B cell (primary cell): ENCODE measurements at regions not wholly inside any gene's neighbourhood (a gene's known extent, or its start where the extent isn't known, plus 50 kb on each side); places are given as distances from the start of the nearest gene placed in this dataset.

Experiments
- ATAC-seq: fragments of 200-7000 bp; cut with Tn5 transposase; one replicate; pipeline ENCODE4 v1.10.0; 2021; ENCODE audit warnings: low read depth, mild to moderate bottlenecking, moderate number of reproducible peaks, moderate library complexity
- CTCF ChIA-PET: fragments of 350-600 bp; sonication (Branson Sonifier 250); formaldehyde crosslinking; loops from one replicate; lab custom pipeline; 2021; ENCODE audit warnings: antibody characterized with exemption, inconsistent platforms; lab: Charles Lee
- POLR2A ChIA-PET: fragments of 350-600 bp; sonication (Branson Sonifier 250); formaldehyde crosslinking; loops from one replicate; lab custom pipeline; 2021; ENCODE audit warnings: antibody characterized with exemption; lab: Charles Lee
- DNase-seq: peaks from one replicate; pipeline ENCODE4 v3.0.0; 2013
- H2AFZ ChIP-seq: 2 replicates; pipeline ENCODE4 v1.6.1; 2012; ENCODE audit warnings: mild to moderate bottlenecking, low read depth, low read length; ENCODE audit not compliant: insufficient read depth, poor library complexity, severe bottlenecking
- H3K27ac ChIP-seq, 2 donors: 1 replicate in 1 of 2; 2 replicates in 1 of 2; pipeline ENCODE4 v1.5.1; 2012 to 2013; ENCODE audit warnings: low read length in 2 of 2, mild to moderate bottlenecking in 2 of 2, moderate library complexity in 1 of 2
- H3K27me3 ChIP-seq, 4 experiments: fragments of 200-600 bp in 1 of 4; sonication (generic) in 1 of 4; replicated peaks in 1 of 4; 1 replicate in 2 of 4; 2 replicates in 2 of 4; pipeline versions ENCODE4 v1.6.1 to v1.7.0; 2013 to 2016; ENCODE audit warnings: low read length in 3 of 4, mild to moderate bottlenecking in 2 of 4, mixed read lengths in 1 of 4, moderate library complexity in 1 of 4; ENCODE audit not compliant: insufficient read depth in 4 of 4, control insufficient read depth in 3 of 4; ENCODE audit errors: control extremely low read depth in 1 of 4
- H3K36me3 ChIP-seq, 2 experiments: replicated peaks in 1 of 2; 1 replicate in 1 of 2; 2 replicates in 1 of 2; pipeline versions ENCODE4 v1.6.1 to v1.7.1; 2013; ENCODE audit warnings: low read length in 1 of 2; ENCODE audit not compliant: insufficient read depth in 2 of 2, control insufficient read depth in 1 of 2; ENCODE audit errors: control extremely low read depth in 1 of 2, extremely low read depth in 1 of 2
- H3K4me1 ChIP-seq, 2 donors: fragments of 200-600 bp in 1 of 2; sonication (generic) in 1 of 2; 1 replicate in 1 of 2; 2 replicates in 1 of 2; pipeline versions ENCODE4 v1.5.1 to v1.6.1; 2013 to 2017; ENCODE audit warnings: low read length in 2 of 2; ENCODE audit not compliant: control insufficient read depth in 2 of 2, insufficient read depth in 2 of 2
- H3K4me2 ChIP-seq: replicated peaks from 2 replicates; pipeline ENCODE3; 2012; ENCODE audit warnings: mild to moderate bottlenecking, low read depth, low read length; ENCODE audit not compliant: poor library complexity, severe bottlenecking
- H3K4me3 ChIP-seq, 5 experiments: fragments of 200-600 bp in 1 of 5; sonication (generic) in 1 of 5; 1 replicate in 3 of 5; 2 replicates in 2 of 5; pipeline versions ENCODE4 v1.5.1 to v1.7.0; 2011 to 2016; ENCODE audit warnings: low read length in 4 of 5, mild to moderate bottlenecking in 4 of 5, low read depth in 2 of 5, control low read depth in 1 of 5, moderate library complexity in 1 of 5; ENCODE audit not compliant: insufficient read depth in 1 of 5; ENCODE audit errors: control extremely low read depth in 1 of 5, extremely low read depth in 1 of 5
- H3K79me2 ChIP-seq: fragments of 200-600 bp; sonication (generic); one replicate; pipeline ENCODE4 v1.6.0; 2016; ENCODE audit warnings: low read length; ENCODE audit not compliant: control insufficient read depth, insufficient read depth
- H3K9ac ChIP-seq: fragments of 200-600 bp; sonication (generic); 2 replicates; pipeline ENCODE4 v1.6.1; 2017; ENCODE audit warnings: mild to moderate bottlenecking, low read length, moderate library complexity
- H3K9me3 ChIP-seq, 3 donors: one replicate each; pipeline versions ENCODE4 v1.6.1 to v1.7.1; 2013; ENCODE audit warnings: low read length in 2 of 3; ENCODE audit not compliant: control insufficient read depth in 2 of 3, insufficient read depth in 1 of 3; ENCODE audit errors: control extremely low read depth in 1 of 3
- H4K20me1 ChIP-seq: 2 replicates; pipeline ENCODE4 v1.6.0; 2012; ENCODE audit warnings: mild to moderate bottlenecking, low read length; ENCODE audit not compliant: insufficient read depth, control insufficient read depth, poor library complexity, severe bottlenecking
- H3K27ac Mint-ChIP-seq: one replicate; pipeline ENCODE4 v1.8.0; 2021; ENCODE audit warnings: mixed read lengths
- H3K27me3 Mint-ChIP-seq: one replicate; pipeline ENCODE4 v1.8.0; 2021; ENCODE audit warnings: mixed read lengths
- H3K4me1 Mint-ChIP-seq: one replicate; pipeline ENCODE4 v1.8.0; 2021; ENCODE audit warnings: mixed read lengths
- H3K4me3 Mint-ChIP-seq: one replicate; pipeline ENCODE4 v1.8.0; 2021; ENCODE audit warnings: mixed read lengths
- H3K9me3 Mint-ChIP-seq: one replicate; pipeline ENCODE4 v1.8.0; 2022; ENCODE audit warnings: mixed read lengths; ENCODE audit not compliant: insufficient read depth
- EZH2 ChIP-seq: IDR thresholded peaks from 2 replicates; pipeline ENCODE4 v1.6.1; 2012; ENCODE audit warnings: borderline replicate concordance, low read depth, mild to moderate bottlenecking, moderate library complexity, low read length; ENCODE audit not compliant: insufficient read depth, poor library complexity, severe bottlenecking
- WGBS: methylation state at CpG from one replicate; pipeline ENCODE4 v1.1.5; 2013; ENCODE audit warnings: missing lambda C conversion rate; ENCODE audit not compliant: insufficient coverage; 5-methylcytosine and 5-hydroxymethylcytosine counted together
- intact Hi-C: fragments of 100-400 bp; cut with micrococcal nuclease; formaldehyde crosslinking; loops from one replicate; pipeline ENCODE4 v1.10.0; 2022
- TF ChIP-seq, protein P1 (sequence below): fragments of 200-600 bp; IDR thresholded peaks from one replicate; pipeline ENCODE4 v1.8.0; 2022; ENCODE audit warnings: antibody characterized with exemption, mild to moderate bottlenecking

DNA sequence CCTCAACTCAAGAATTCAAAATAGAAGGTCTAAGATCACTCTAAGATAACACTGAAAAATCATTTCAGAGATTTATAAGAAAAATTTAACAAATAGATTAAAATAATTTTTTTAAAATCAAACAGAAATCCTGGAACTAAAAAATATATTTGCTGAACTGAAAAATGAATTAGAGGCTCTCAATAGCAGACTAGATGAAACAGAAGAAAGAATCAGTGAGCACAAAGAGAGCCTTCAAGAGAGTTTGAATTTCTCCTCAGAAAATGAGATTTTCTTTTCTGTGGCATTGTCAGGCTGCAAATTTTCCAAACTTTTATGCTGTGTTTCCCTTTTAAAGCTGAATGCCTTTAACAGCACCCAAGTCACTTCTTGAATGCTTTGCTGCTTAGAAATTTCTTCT, 335.0 kb upstream of the SLC7A11 start:
- H3K9me3 Mint-ChIP-seq = peaks cover 4% of the 10 kb centered on the region
- no peak overlapping the region for H3K4me3 ChIP-seq
- no peaks in the 10 kb centered on the region for H3K4me1 Mint-ChIP-seq
- TF ChIP-seq, protein P1, sequence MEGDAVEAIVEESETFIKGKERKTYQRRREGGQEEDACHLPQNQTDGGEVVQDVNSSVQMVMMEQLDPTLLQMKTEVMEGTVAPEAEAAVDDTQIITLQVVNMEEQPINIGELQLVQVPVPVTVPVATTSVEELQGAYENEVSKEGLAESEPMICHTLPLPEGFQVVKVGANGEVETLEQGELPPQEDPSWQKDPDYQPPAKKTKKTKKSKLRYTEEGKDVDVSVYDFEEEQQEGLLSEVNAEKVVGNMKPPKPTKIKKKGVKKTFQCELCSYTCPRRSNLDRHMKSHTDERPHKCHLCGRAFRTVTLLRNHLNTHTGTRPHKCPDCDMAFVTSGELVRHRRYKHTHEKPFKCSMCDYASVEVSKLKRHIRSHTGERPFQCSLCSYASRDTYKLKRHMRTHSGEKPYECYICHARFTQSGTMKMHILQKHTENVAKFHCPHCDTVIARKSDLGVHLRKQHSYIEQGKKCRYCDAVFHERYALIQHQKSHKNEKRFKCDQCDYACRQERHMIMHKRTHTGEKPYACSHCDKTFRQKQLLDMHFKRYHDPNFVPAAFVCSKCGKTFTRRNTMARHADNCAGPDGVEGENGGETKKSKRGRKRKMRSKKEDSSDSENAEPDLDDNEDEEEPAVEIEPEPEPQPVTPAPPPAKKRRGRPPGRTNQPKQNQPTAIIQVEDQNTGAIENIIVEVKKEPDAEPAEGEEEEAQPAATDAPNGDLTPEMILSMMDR = no peak
- no peak for TF ChIP-seq EZH2
- ATAC-seq (no peak), DNase-seq (no peak)
- POLR2A ChIA-PET = no interaction called here
- H4K20me1 ChIP-seq = no peaks in the 10 kb centered on the region
- no peak overlapping the region for H3K4me2 ChIP-seq
- no peak overlapping the region for H3K4me3 Mint-ChIP-seq
- CTCF ChIA-PET = no interaction called here
- no peak overlapping the region for H2AFZ ChIP-seq
- intact Hi-C loops = no loop called here
- H3K36me3 ChIP-seq = no peaks in the 10 kb centered on the region
- peaks cover 0 to 23% (median 4%) of the 10 kb centered on the region in 3 donors for H3K9me3 ChIP-seq
- no peak overlapping the region for H3K27ac ChIP-seq
- no peak overlapping the region for H3K9ac ChIP-seq
- H3K79me2 ChIP-seq = no peaks in the 10 kb centered on the region
- H3K27me3 ChIP-seq = no peaks in the 10 kb centered on the region
- no peaks in the 10 kb centered on the region for H3K4me1 ChIP-seq
- no peaks in the 10 kb centered on the region for H3K27me3 Mint-ChIP-seq
- H3K27ac Mint-ChIP-seq = no peak overlapping the region

DNA sequence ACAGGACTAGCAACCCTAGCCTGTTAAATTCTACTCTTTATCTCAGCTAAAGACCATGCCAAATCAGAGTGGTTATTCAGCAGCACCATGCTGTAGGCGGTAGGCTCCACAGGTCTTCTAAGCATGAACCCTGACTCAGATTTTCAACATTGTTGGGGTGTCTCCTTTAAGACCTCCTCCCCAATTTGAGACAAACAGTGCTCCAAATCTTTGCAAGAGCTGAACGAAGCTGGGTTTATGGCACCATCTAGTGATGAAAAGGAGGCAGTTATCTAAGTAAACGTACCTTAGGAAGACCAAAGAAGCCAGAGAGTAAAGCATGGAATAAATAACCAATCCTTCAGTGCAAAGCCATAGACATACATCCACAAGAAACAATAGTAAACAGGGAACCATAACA, 334.5 kb upstream of the SLC7A11 start:
- Histone ChIP-seq H3K27ac (no peak overlapping the region), H3K79me2 (no peaks in the 10 kb centered on the region), H3K4me3 (no peak overlapping the region), H3K4me1 (no peaks in the 10 kb centered on the region), H3K9ac (no peak overlapping the region), H3K4me2 (no peak overlapping the region), H3K9me3 (peaks cover 0 to 23% (median 4%) of the 10 kb centered on the region in 3 donors), H3K36me3 (no peaks in the 10 kb centered on the region), H4K20me1 (no peaks in the 10 kb centered on the region), H2AFZ (no peak overlapping the region), H3K27me3 (no peaks in the 10 kb centered on the region)
- ATAC-seq = no peak
- 100% methylated on average over 1 of the region's 3 CpGs for WGBS
- Mint-ChIP-seq H3K9me3 (peaks cover 4% of the 10 kb centered on the region), H3K27me3 (no peaks in the 10 kb centered on the region), H3K4me1 (no peaks in the 10 kb centered on the region), H3K27ac (no peak overlapping the region), H3K4me3 (no peak overlapping the region)
- ChIA-PET CTCF (no interaction called here), POLR2A (no interaction called here)
- intact Hi-C loops = no loop called here
- TF ChIP-seq EZH2 = no peak
- TF ChIP-seq, protein P1 = no peak
- no peak for DNase-seq
